GM23338 (cell line): ENCODE measurements at regions not wholly inside any gene's neighbourhood (a gene's known extent, or its start where the extent isn't known, plus 50 kb on each side); places are given as distances from the start of the nearest gene placed in this dataset.

Source experiments
- ATAC-seq: fragments of 200-7000 bp; cut with Tn5 transposase; 3 replicates; pipeline ENCODE4 v1.9.1; 2020
- DNase-seq: peaks from one replicate; pipeline ENCODE4 v3.0.0-alpha.2; 2015; ENCODE audit warnings: low spot score
- H2AFZ ChIP-seq: fragments of 200-600 bp; sonication (generic); 2 replicates; pipeline ENCODE4 v1.8.0; 2016; ENCODE audit warnings: antibody characterized with exemption, mild to moderate bottlenecking, moderate library complexity
- H3F3A ChIP-seq: fragments of 200-600 bp; sonication (generic); replicated peaks from 2 replicates; pipeline ENCODE4 v1.8.0; 2017; ENCODE audit warnings: antibody characterized with exemption, mixed run types, low read depth
- H3K27ac ChIP-seq: fragments of 200-600 bp; sonication (generic); 2 replicates; pipeline ENCODE4 v1.6.1; 2016; ENCODE audit warnings: low read depth
- H3K27me3 ChIP-seq: fragments of 200-600 bp; sonication (generic); 2 replicates; pipeline ENCODE4 v1.8.0; 2016; ENCODE audit warnings: mild to moderate bottlenecking, mixed run types, moderate library complexity; ENCODE audit not compliant: insufficient read depth
- H3K36me3 ChIP-seq: fragments of 200-600 bp; sonication (generic); 2 replicates; pipeline ENCODE4 v1.8.0; 2016; ENCODE audit warnings: mild to moderate bottlenecking; ENCODE audit not compliant: insufficient read depth
- H3K4me1 ChIP-seq: fragments of 200-600 bp; sonication (generic); 2 replicates; pipeline ENCODE4 v1.8.0; 2016; ENCODE audit warnings: mild to moderate bottlenecking, moderate library complexity; ENCODE audit not compliant: insufficient read depth
- H3K4me2 ChIP-seq: fragments of 200-600 bp; sonication (generic); 2 replicates; pipeline ENCODE4 v1.7.1; 2017; ENCODE audit warnings: mixed run types
- H3K4me3 ChIP-seq: fragments of 200-600 bp; sonication (generic); 2 replicates; pipeline ENCODE4 v1.6.1; 2016; ENCODE audit warnings: mixed run types
- H3K79me2 ChIP-seq: fragments of 200-600 bp; sonication (generic); replicated peaks from 2 replicates; pipeline ENCODE4 v1.8.0; 2017; ENCODE audit warnings: mild to moderate bottlenecking; ENCODE audit not compliant: insufficient read depth
- H3K9me2 ChIP-seq: fragments of 200-600 bp; sonication (generic); 2 replicates; pipeline ENCODE4 v1.8.0; 2017; ENCODE audit not compliant: insufficient read depth
- H4K20me1 ChIP-seq: fragments of 200-600 bp; sonication (generic); replicated peaks from 2 replicates; pipeline ENCODE4 v1.8.0; 2017; ENCODE audit warnings: mild to moderate bottlenecking; ENCODE audit not compliant: insufficient read depth
- H3K27ac Mint-ChIP-seq: 2 replicates; pipeline ENCODE4 v1.8.0; 2020; ENCODE audit warnings: inconsistent platforms, mild to moderate bottlenecking, moderate library complexity, mixed read lengths
- H3K27me3 Mint-ChIP-seq: 3 replicates; pipeline ENCODE4 v1.8.0; 2022; ENCODE audit warnings: low read depth, mild to moderate bottlenecking, moderate library complexity, mixed read lengths, inconsistent platforms; ENCODE audit not compliant: insufficient read depth, poor library complexity
- H3K36me3 Mint-ChIP-seq: 3 replicates; pipeline ENCODE4 v1.8.0; 2021; ENCODE audit warnings: low read depth, mild to moderate bottlenecking, inconsistent platforms, moderate library complexity, mixed read lengths
- H3K4me1 Mint-ChIP-seq: 3 replicates; pipeline ENCODE4 v1.8.0; 2020; ENCODE audit warnings: mild to moderate bottlenecking, inconsistent platforms, mixed read lengths
- H3K4me3 Mint-ChIP-seq: 3 replicates; pipeline ENCODE4 v1.8.0; 2021; ENCODE audit warnings: moderate library complexity, mild to moderate bottlenecking, inconsistent platforms, mixed read lengths
- H3K9me3 Mint-ChIP-seq: 3 replicates; pipeline ENCODE4 v1.8.0; 2020; ENCODE audit warnings: moderate library complexity, mild to moderate bottlenecking, inconsistent platforms, mixed read lengths
- EZH2 ChIP-seq: fragments of 200-600 bp; sonication (generic); IDR thresholded peaks from one replicate; pipeline ENCODE4 v1.8.0; 2017; ENCODE audit warnings: antibody characterized with exemption, mild to moderate bottlenecking, low read depth; ENCODE audit not compliant: unreplicated experiment
- EZH2phosphoT487 ChIP-seq: fragments of 200-600 bp; sonication (generic); IDR thresholded peaks from one replicate; pipeline ENCODE4 v1.8.1; 2018; ENCODE audit warnings: antibody characterized with exemption; ENCODE audit not compliant: unreplicated experiment
- JUNB ChIP-seq: IDR thresholded peaks from one replicate; pipeline ENCODE4 v1.6.1; 2016; ENCODE audit warnings: antibody characterized with exemption; ENCODE audit not compliant: unreplicated experiment
- NANOG ChIP-seq: IDR thresholded peaks from 2 replicates; pipeline ENCODE4 v1.6.1; 2016; ENCODE audit warnings: antibody characterized with exemption, borderline replicate concordance
- POLR2AphosphoS5 ChIP-seq: IDR thresholded peaks from 2 replicates; pipeline ENCODE4 v1.6.1; 2016; ENCODE audit warnings: antibody characterized with exemption, low read depth
- STAT1 ChIP-seq: IDR thresholded peaks from one replicate; pipeline ENCODE4 v1.6.1; 2016; ENCODE audit warnings: antibody characterized with exemption; ENCODE audit not compliant: unreplicated experiment
- ZNF114 ChIP-seq: fragments of 250-450 bp; sonication (Bioruptor Pico); IDR thresholded peaks from 2 replicates; pipeline ENCODE4 v1.5.0; 2020; ENCODE audit warnings: mild to moderate bottlenecking, moderate library complexity
- ZNF331 ChIP-seq: fragments of 250-450 bp; sonication (Bioruptor Pico); IDR thresholded peaks from 2 replicates; pipeline ENCODE4 v1.5.0; 2020; ENCODE audit warnings: low read depth, mild to moderate bottlenecking, moderate library complexity
- TF ChIP-seq, protein P1 (sequence below): IDR thresholded peaks from one replicate; pipeline ENCODE4 v1.6.1; 2018; ENCODE audit warnings: antibody characterized with exemption; ENCODE audit not compliant: unreplicated experiment
- TF ChIP-seq, protein P2 (sequence below): IDR thresholded peaks from 2 replicates; pipeline ENCODE4 v1.6.1; 2016; ENCODE audit warnings: antibody characterized with exemption
- TF ChIP-seq, protein P3 (sequence below), 2 experiments: fragments of 200-600 bp in 1 of 2; sonication (generic) in 1 of 2; conservative IDR thresholded peaks; 2 replicates each; pipeline versions ENCODE4 v1.5.1 to v1.6.1; 2016 to 2017; ENCODE audit warnings: antibody characterized with exemption in 2 of 2, low read depth in 2 of 2, mild to moderate bottlenecking in 2 of 2, moderate library complexity in 1 of 2

GRCh38 chr12:58169826-58170225 is 228.5 kb downstream of the ATP23 start (continued):
- TF ChIP-seq, protein P1, sequence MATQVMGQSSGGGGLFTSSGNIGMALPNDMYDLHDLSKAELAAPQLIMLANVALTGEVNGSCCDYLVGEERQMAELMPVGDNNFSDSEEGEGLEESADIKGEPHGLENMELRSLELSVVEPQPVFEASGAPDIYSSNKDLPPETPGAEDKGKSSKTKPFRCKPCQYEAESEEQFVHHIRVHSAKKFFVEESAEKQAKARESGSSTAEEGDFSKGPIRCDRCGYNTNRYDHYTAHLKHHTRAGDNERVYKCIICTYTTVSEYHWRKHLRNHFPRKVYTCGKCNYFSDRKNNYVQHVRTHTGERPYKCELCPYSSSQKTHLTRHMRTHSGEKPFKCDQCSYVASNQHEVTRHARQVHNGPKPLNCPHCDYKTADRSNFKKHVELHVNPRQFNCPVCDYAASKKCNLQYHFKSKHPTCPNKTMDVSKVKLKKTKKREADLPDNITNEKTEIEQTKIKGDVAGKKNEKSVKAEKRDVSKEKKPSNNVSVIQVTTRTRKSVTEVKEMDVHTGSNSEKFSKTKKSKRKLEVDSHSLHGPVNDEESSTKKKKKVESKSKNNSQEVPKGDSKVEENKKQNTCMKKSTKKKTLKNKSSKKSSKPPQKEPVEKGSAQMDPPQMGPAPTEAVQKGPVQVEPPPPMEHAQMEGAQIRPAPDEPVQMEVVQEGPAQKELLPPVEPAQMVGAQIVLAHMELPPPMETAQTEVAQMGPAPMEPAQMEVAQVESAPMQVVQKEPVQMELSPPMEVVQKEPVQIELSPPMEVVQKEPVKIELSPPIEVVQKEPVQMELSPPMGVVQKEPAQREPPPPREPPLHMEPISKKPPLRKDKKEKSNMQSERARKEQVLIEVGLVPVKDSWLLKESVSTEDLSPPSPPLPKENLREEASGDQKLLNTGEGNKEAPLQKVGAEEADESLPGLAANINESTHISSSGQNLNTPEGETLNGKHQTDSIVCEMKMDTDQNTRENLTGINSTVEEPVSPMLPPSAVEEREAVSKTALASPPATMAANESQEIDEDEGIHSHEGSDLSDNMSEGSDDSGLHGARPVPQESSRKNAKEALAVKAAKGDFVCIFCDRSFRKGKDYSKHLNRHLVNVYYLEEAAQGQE = no peak
- no peak for TF ChIP-seq EZH2phosphoT487
- no peak for TF ChIP-seq NANOG
- TF ChIP-seq, protein P2, sequence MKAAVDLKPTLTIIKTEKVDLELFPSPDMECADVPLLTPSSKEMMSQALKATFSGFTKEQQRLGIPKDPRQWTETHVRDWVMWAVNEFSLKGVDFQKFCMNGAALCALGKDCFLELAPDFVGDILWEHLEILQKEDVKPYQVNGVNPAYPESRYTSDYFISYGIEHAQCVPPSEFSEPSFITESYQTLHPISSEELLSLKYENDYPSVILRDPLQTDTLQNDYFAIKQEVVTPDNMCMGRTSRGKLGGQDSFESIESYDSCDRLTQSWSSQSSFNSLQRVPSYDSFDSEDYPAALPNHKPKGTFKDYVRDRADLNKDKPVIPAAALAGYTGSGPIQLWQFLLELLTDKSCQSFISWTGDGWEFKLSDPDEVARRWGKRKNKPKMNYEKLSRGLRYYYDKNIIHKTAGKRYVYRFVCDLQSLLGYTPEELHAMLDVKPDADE = no peak
- TF ChIP-seq ZNF331 = no peak
- TF ChIP-seq JUNB = no peak

GRCh38 chr12:58171914-58172313 is 230.5 kb downstream of the ATP23 start:
- Histone ChIP-seq H3K27me3 (no peaks in the 10 kb centered on the region), H2AFZ (no peak overlapping the region), H3K4me2 (no peak overlapping the region), H3K79me2 (no peaks in the 10 kb centered on the region), H3K27ac (no peak overlapping the region), H4K20me1 (no peaks in the 10 kb centered on the region), H3K4me1 (peaks cover 24% of the 10 kb centered on the region), H3K4me3 (no peak overlapping the region), H3F3A (no peaks in the 10 kb centered on the region), H3K36me3 (no peaks in the 10 kb centered on the region), H3K9me2 (0 out of 2 replicates have a peak, but pooled peaks cover 4% of the 10 kb centered on the region)
- Mint-ChIP-seq H3K9me3 (no peaks in the 10 kb centered on the region), H3K27me3 (no peaks in the 10 kb centered on the region), H3K4me1 (peaks cover 21% of the 10 kb centered on the region), H3K36me3 (no peaks in the 10 kb centered on the region; the same call in 2 of the 3 replicates), H3K4me3 (no peak overlapping the region), H3K27ac (no peak overlapping the region)
- no peak for DNase-seq
- TF ChIP-seq ZNF114 (CRISPR knock-in tag) (no peak), POLR2AphosphoS5 (no peak), STAT1 (no peak), EZH2 (no peak), NANOG (no peak), ZNF331 (no peak)
- TF ChIP-seq, protein P2 = no peak
- TF ChIP-seq, protein P1 = no peak
- TF ChIP-seq, protein P3, sequence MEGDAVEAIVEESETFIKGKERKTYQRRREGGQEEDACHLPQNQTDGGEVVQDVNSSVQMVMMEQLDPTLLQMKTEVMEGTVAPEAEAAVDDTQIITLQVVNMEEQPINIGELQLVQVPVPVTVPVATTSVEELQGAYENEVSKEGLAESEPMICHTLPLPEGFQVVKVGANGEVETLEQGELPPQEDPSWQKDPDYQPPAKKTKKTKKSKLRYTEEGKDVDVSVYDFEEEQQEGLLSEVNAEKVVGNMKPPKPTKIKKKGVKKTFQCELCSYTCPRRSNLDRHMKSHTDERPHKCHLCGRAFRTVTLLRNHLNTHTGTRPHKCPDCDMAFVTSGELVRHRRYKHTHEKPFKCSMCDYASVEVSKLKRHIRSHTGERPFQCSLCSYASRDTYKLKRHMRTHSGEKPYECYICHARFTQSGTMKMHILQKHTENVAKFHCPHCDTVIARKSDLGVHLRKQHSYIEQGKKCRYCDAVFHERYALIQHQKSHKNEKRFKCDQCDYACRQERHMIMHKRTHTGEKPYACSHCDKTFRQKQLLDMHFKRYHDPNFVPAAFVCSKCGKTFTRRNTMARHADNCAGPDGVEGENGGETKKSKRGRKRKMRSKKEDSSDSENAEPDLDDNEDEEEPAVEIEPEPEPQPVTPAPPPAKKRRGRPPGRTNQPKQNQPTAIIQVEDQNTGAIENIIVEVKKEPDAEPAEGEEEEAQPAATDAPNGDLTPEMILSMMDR (conservative IDR thresholded peaks at IDR 0.05; ENCODE audit: low read depth in 2 of 2) = no peak
- ATAC-seq = no peak
